ELR (cell line): ENCODE measurements at regions not wholly inside any gene's neighbourhood (a gene's known extent, or its start where the extent isn't known, plus 50 kb on each side); places are given as distances from the start of the nearest gene placed in this dataset.

Experiments used
- DNase-seq: peaks from one replicate; pipeline ENCODE4 v3.0.0-alpha.2; 2015; ENCODE audit warnings: low read depth

GRCh38 chr16:74169687-74170376, 126.8 kb upstream of the PSMD7 start:
- DNase-seq = no peak

- no peak for DNase-seq
Measured at GRCh38 chr16:74169066-74169465, 127.5 kb upstream of the PSMD7 start.

- DNase-seq = no peak
Measured at GRCh38 chr16:74168445-74168844, 128.2 kb upstream of the PSMD7 start.

GRCh38 chr16:74166456-74166855, 130.2 kb upstream of the PSMD7 start:
- DNase-seq = no peak

GRCh38 chr16:74165566-74166080, 131.0 kb upstream of the PSMD7 start:
- no peak for DNase-seq

GRCh38 chr16:74160759-74161158, 135.9 kb upstream of the PSMD7 start:
- no peak for DNase-seq

GRCh38 chr16:74153773-74154172, 142.8 kb upstream of the PSMD7 start:
- DNase-seq = no peak

GRCh38 chr16:74146643-74147042, 150.0 kb upstream of the PSMD7 start:
- DNase-seq = no peak

GRCh38 chr16:74143171-74143570, 153.4 kb upstream of the PSMD7 start:
- DNase-seq = no peak

GRCh38 chr16:74141015-74141414, 155.6 kb upstream of the PSMD7 start:
- DNase-seq = no peak

- no peak for DNase-seq
Measured at GRCh38 chr16:74140557-74140956, 156.1 kb upstream of the PSMD7 start.

GRCh38 chr16:74123826-74124225, 172.8 kb upstream of the PSMD7 start:
- no peak for DNase-seq

GRCh38 chr16:74123195-74123594, 173.4 kb upstream of the PSMD7 start:
- DNase-seq = no peak

GRCh38 chr16:74117798-74118197, 178.8 kb upstream of the PSMD7 start:
- no peak for DNase-seq

GRCh38 chr16:74113545-74113944, 183.1 kb upstream of the PSMD7 start:
- DNase-seq = no peak

GRCh38 chr16:74111456-74111982, 185.1 kb upstream of the PSMD7 start:
- DNase-seq = no peak

GRCh38 chr16:74107795-74108610, 188.6 kb upstream of the PSMD7 start:
- peak; percentile 38 for DNase-seq

- DNase-seq = no peak
Measured at GRCh38 chr16:74104022-74104421, 192.6 kb upstream of the PSMD7 start.

- no peak for DNase-seq
Measured at GRCh38 chr16:74101379-74102137, 195.1 kb upstream of the PSMD7 start.

- DNase-seq = no peak
Measured at GRCh38 chr16:74100395-74101326, 196.0 kb upstream of the PSMD7 start.

- no peak for DNase-seq
Measured at GRCh38 chr16:74099530-74099929, 197.1 kb upstream of the PSMD7 start.
